A549 (cell line): ENCODE measurements at regions not wholly inside any gene's neighbourhood (a gene's known extent, or its start where the extent isn't known, plus 50 kb on each side); places are given as distances from the start of the nearest gene placed in this dataset.

Source experiments
- ATAC-seq, 2 experiments: fragments of 200-7000 bp in 1 of 2; fragments of >200 bp in 1 of 2; cut with Nextera tagmentation in 1 of 2; cut with Tn5 transposase in 1 of 2; 3 replicates each; pipeline versions ENCODE4 v1.8.0 to v1.9.1; 2018 to 2020; ENCODE audit warnings: mild to moderate bottlenecking in 1 of 2, moderate library complexity in 1 of 2
- CTCF ChIA-PET: fragments of 300-600 bp; sonication (Branson Sonifier 250); formaldehyde crosslinking; extraction: SDS; loops from one replicate; lab custom pipeline; 2021; ENCODE audit warnings: antibody characterized with exemption, inconsistent platforms; lab: Yijun Ruan, JAX
- POLR2A ChIA-PET: fragments of 350-600 bp; formaldehyde crosslinking; extraction: SDS; loops from one replicate; lab custom pipeline; 2021; ENCODE audit warnings: antibody characterized with exemption, inconsistent platforms; lab: Yijun Ruan, JAX
- DNase-seq, 2 experiments: peaks; one replicate each; pipeline versions ENCODE4 v3.0.0 to v3.0.0-alpha.2; 2011 to 2016; ENCODE audit warnings: low read depth in 1 of 2, low spot score in 1 of 2
- FAIRE-seq: peaks from 2 replicates; lab custom pipeline; 2011; peaks lifted over from hg19 to GRCh38; lab: Jason Lieb, UNC
- H3K27ac ChIP-seq, 2 experiments: fragments of >200 bp; sonication (Bioruptor Twin); formaldehyde crosslinking; 3 replicates each; pipeline ENCODE4 v1.5.1; 2016 to 2017
- H3K4me1 ChIP-seq: fragments of >200 bp; sonication (Bioruptor Twin); formaldehyde crosslinking; 3 replicates; pipeline ENCODE4 v1.6.1; 2016
- H3K4me2 ChIP-seq: fragments of >200 bp; sonication (Bioruptor Twin); formaldehyde crosslinking; 3 replicates; pipeline ENCODE4 v1.6.1; 2016
- H3K4me3 ChIP-seq: fragments of >200 bp; sonication (Bioruptor Twin); formaldehyde crosslinking; 3 replicates; pipeline ENCODE4 v1.5.1; 2016
- H3K9me3 ChIP-seq: fragments of >200 bp; sonication (Bioruptor Twin); formaldehyde crosslinking; 3 replicates; pipeline ENCODE4 v1.6.1; 2016
- BCL3 ChIP-seq: fragments of >200 bp; sonication (Bioruptor Twin); formaldehyde crosslinking; IDR thresholded peaks from 3 replicates; pipeline ENCODE4 v1.6.1; 2016
- CHD2 ChIP-seq: fragments of 150-350 bp; IDR thresholded peaks from 2 replicates; pipeline ENCODE4 v1.6.1; 2014; ENCODE audit warnings: low read length; ENCODE audit not compliant: partially characterized antibody
- CTCF ChIP-seq: fragments of >200 bp; sonication (Bioruptor Twin); formaldehyde crosslinking; IDR thresholded peaks from 3 replicates; pipeline ENCODE4 v1.5.1; 2016
- EHF ChIP-seq: fragments of 250-450 bp; sonication (Bioruptor Pico); IDR thresholded peaks from 2 replicates; pipeline ENCODE4 v1.5.0; 2020; ENCODE audit warnings: mild to moderate bottlenecking
- ESRRA ChIP-seq: fragments of 150-350 bp; IDR thresholded peaks from 2 replicates; pipeline ENCODE4 v1.6.1; 2014; ENCODE audit warnings: mild to moderate bottlenecking, low read length, borderline replicate concordance
- FOSL2 ChIP-seq, 2 experiments: fragments of 450-650 bp in 1 of 2; fragments of >200 bp in 1 of 2; sonication (Bioruptor Twin) in 1 of 2; formaldehyde crosslinking; IDR thresholded peaks; 2 replicates each; pipeline versions ENCODE4 v1.5.0 to v1.6.1; 2016 to 2020; ENCODE audit warnings: mild to moderate bottlenecking in 1 of 2, moderate library complexity in 1 of 2
- HMGXB4 ChIP-seq: fragments of 250-450 bp; sonication (Bioruptor Pico); IDR thresholded peaks from 2 replicates; pipeline ENCODE4 v1.5.0; 2021; ENCODE audit warnings: mild to moderate bottlenecking, moderate library complexity, borderline replicate concordance
- HOXB13 ChIP-seq: fragments of 250-450 bp; sonication (Bioruptor Pico); IDR thresholded peaks from 2 replicates; pipeline ENCODE4 v1.5.0; 2020; ENCODE audit warnings: low read depth, mild to moderate bottlenecking, moderate library complexity
- JUN ChIP-seq, 2 experiments: fragments of >200 bp; sonication (Bioruptor Twin); formaldehyde crosslinking; IDR thresholded peaks; 2 replicates in 1 of 2; 3 replicates in 1 of 2; pipeline ENCODE4 v1.6.1; 2016 to 2017
- JUNB ChIP-seq: fragments of >200 bp; sonication (Bioruptor Twin); formaldehyde crosslinking; IDR thresholded peaks from 2 replicates; pipeline ENCODE4 v1.6.1; 2016
- KDM1A ChIP-seq: fragments of 200-600 bp; sonication (generic); IDR thresholded peaks from 2 replicates; pipeline ENCODE4 v1.6.1; 2016; ENCODE audit warnings: low read depth, mild to moderate bottlenecking
- MAZ ChIP-seq: fragments of 150-350 bp; IDR thresholded peaks from 2 replicates; pipeline ENCODE4 v1.6.1; 2014; ENCODE audit warnings: antibody characterized with exemption, low read depth, low read length, borderline replicate concordance
- MYC ChIP-seq: IDR thresholded peaks from 2 replicates; pipeline ENCODE4 v1.6.1; 2012; ENCODE audit warnings: mild to moderate bottlenecking, inconsistent platforms, low read length, improper control_type of control experiment, borderline replicate concordance
- NPAS2 ChIP-seq: fragments of 250-450 bp; sonication (Bioruptor Pico); IDR thresholded peaks from 2 replicates; pipeline ENCODE4 v1.8.0; 2022; ENCODE audit warnings: mild to moderate bottlenecking, moderate library complexity, borderline replicate concordance
- POLR2AphosphoS2 ChIP-seq: conservative IDR thresholded peaks from 2 replicates; pipeline ENCODE4 v1.6.1; 2012; ENCODE audit warnings: low read length, improper control_type of control experiment, inconsistent platforms
- RAD21 ChIP-seq, 2 experiments: fragments of >200 bp in 1 of 2; sonication (Bioruptor Twin) in 1 of 2; formaldehyde crosslinking in 1 of 2; IDR thresholded peaks in 1 of 2; conservative IDR thresholded peaks in 1 of 2; 2 replicates in 1 of 2; 3 replicates in 1 of 2; pipeline ENCODE4 v1.6.1; 2012 to 2018; ENCODE audit warnings: inconsistent platforms in 1 of 2
- RARB ChIP-seq: fragments of 250-450 bp; sonication (Bioruptor Pico); IDR thresholded peaks from 2 replicates; pipeline ENCODE4 v1.8.0; 2021; ENCODE audit warnings: mild to moderate bottlenecking, moderate library complexity
- RNF2 ChIP-seq: fragments of 200-600 bp; sonication (generic); IDR thresholded peaks from 2 replicates; pipeline ENCODE4 v1.6.1; 2016; ENCODE audit warnings: low read depth, mild to moderate bottlenecking, antibody characterized with exemption, moderate library complexity, borderline replicate concordance
- SREBF2 ChIP-seq: fragments of 450-650 bp; IDR thresholded peaks from 2 replicates; pipeline ENCODE4 v1.6.1; 2014; ENCODE audit warnings: mild to moderate bottlenecking, moderate library complexity
- ZC3H11A ChIP-seq: fragments of 450-650 bp; IDR thresholded peaks from 2 replicates; pipeline ENCODE4 v1.6.1; 2014; ENCODE audit warnings: antibody characterized with exemption, mild to moderate bottlenecking
- ZNF302 ChIP-seq: fragments of 250-450 bp; sonication (Bioruptor Pico); IDR thresholded peaks from 2 replicates; pipeline ENCODE4 v1.9.0; 2021; ENCODE audit warnings: inconsistent platforms, mild to moderate bottlenecking, moderate library complexity
- WGBS: methylation state at CpG from one replicate; pipeline ENCODE4 v1.1.6; 2017; ENCODE audit errors: missing lambda C conversion rate; 5-methylcytosine and 5-hydroxymethylcytosine counted together

- H3K4me3 ChIP-seq: no peak overlapping the region
- no peak for FAIRE-seq
- H3K4me1 ChIP-seq: no peaks in the 10 kb centered on the region
- ChIA-PET POLR2A (no interaction called here), CTCF (no interaction called here)
- no peak for ATAC-seq
- no peak overlapping the region for H3K27ac ChIP-seq
- TF ChIP-seq NPAS2 (CRISPR knock-in tag) (no peak), RARB (CRISPR knock-in tag) (no peak), JUNB (no peak)
- DNase-seq: no peak
- H3K4me2 ChIP-seq: no peak overlapping the region
- WGBS: 46% methylated on average over 3 of the region's 3 CpGs
- no peaks in the 10 kb centered on the region for H3K9me3 ChIP-seq
Measured at GRCh38 chr7:112994656-112995055, 92.0 kb downstream of the GPR85 start.

- ATAC-seq: no peak
- Histone ChIP-seq H3K9me3 (no peaks in the 10 kb centered on the region), H3K4me1 (no peaks in the 10 kb centered on the region), H3K27ac (no peak overlapping the region), H3K4me2 (no peak overlapping the region), H3K4me3 (no peak overlapping the region)
- FAIRE-seq: no peak
- POLR2A ChIA-PET: no interaction called here
- no peak for DNase-seq
- TF ChIP-seq POLR2AphosphoS2: no peak
- TF ChIP-seq JUN (IDR thresholded peaks at IDR 0.05): no peak
- TF ChIP-seq HOXB13: no peak
- TF ChIP-seq ZNF302 (CRISPR knock-in tag): no peak
- TF ChIP-seq MAZ: no peak
- no peak for TF ChIP-seq BCL3
- no peak for TF ChIP-seq ZC3H11A
- no peak for TF ChIP-seq EHF (CRISPR knock-in tag)
- no peak for TF ChIP-seq KDM1A
- no peak for TF ChIP-seq CTCF
- TF ChIP-seq CHD2: no peak
- no peak for TF ChIP-seq RAD21 (conservative IDR thresholded peaks at IDR 0.05 in 1 of 2, IDR thresholded peaks at IDR 0.05 in 1 of 2)
- TF ChIP-seq MYC: no peak
- no peak for TF ChIP-seq HMGXB4 (CRISPR knock-in tag)
- TF ChIP-seq RNF2: no peak
- no peak for TF ChIP-seq FOSL2 (IDR thresholded peaks at IDR 0.05)
- no peak for TF ChIP-seq FOSL2 (CRISPR knock-in tag; IDR thresholded peaks at IDR 0.05)
- TF ChIP-seq ESRRA: no peak
- CTCF ChIA-PET: no interaction called here
- 0% methylated on average over 2 of the region's 2 CpGs for WGBS
Measured at GRCh38 chr7:112990624-112991023, 96.0 kb downstream of the GPR85 start.

- no peak for ATAC-seq
- Histone ChIP-seq H3K4me1 (no peaks in the 10 kb centered on the region), H3K4me3 (no peak overlapping the region)
- CTCF ChIA-PET: no interaction called here
- TF ChIP-seq SREBF2: no peak
- TF ChIP-seq, all 56 proteins: peak for 0
- Histone ChIP-seq H3K4me2 (no peak overlapping the region), H3K9me3 (no peaks in the 10 kb centered on the region), H3K27ac (no peak overlapping the region)
- FAIRE-seq (no peak), DNase-seq (no peak)
- POLR2A ChIA-PET: no interaction called here
Measured at GRCh38 chr7:112989531-112989930, 97.1 kb downstream of the GPR85 start.
